MM.1S (cell line): ENCODE measurements at regions not wholly inside any gene's neighbourhood (a gene's known extent, or its start where the extent isn't known, plus 50 kb on each side); places are given as distances from the start of the nearest gene placed in this dataset.

Experiments used
- DNase-seq: peaks from one replicate; pipeline ENCODE4 v3.0.0-alpha.2; 2015
- H2AFZ ChIP-seq: fragments of 300-600 bp; sonication (generic); 2 replicates; pipeline ENCODE4 v1.6.0; 2016; ENCODE audit warnings: antibody characterized with exemption, low read length
- H3F3A ChIP-seq: fragments of 300-600 bp; sonication (generic); 2 replicates; pipeline ENCODE4 v1.6.1; 2016; ENCODE audit warnings: mild to moderate bottlenecking, antibody characterized with exemption, low read length, moderate library complexity, mixed read lengths; ENCODE audit not compliant: insufficient read depth
- H3K27ac ChIP-seq: fragments of 300-600 bp; sonication (generic); 2 replicates; pipeline ENCODE4 v1.5.1; 2016; ENCODE audit warnings: mild to moderate bottlenecking, low read length
- H3K27me3 ChIP-seq: fragments of 300-600 bp; sonication (generic); replicated peaks from 2 replicates; pipeline ENCODE4 v1.6.0; 2016; ENCODE audit warnings: low read length; ENCODE audit not compliant: insufficient read depth
- H3K36me3 ChIP-seq: fragments of 300-600 bp; sonication (generic); replicated peaks from 2 replicates; pipeline ENCODE4 v1.6.1; 2016; ENCODE audit warnings: mild to moderate bottlenecking, low read length, mixed read lengths; ENCODE audit not compliant: insufficient read depth
- H3K4me1 ChIP-seq: fragments of 300-600 bp; sonication (generic); 2 replicates; pipeline ENCODE4 v1.6.1; 2016; ENCODE audit warnings: low read length, mixed read lengths
- H3K4me2 ChIP-seq: fragments of 300-600 bp; sonication (generic); 2 replicates; pipeline ENCODE4 v1.6.0; 2016; ENCODE audit warnings: low read depth, low read length
- H3K4me3 ChIP-seq: fragments of 300-600 bp; sonication (generic); 2 replicates; pipeline ENCODE4 v1.5.1; 2016; ENCODE audit warnings: low read length, mixed read lengths
- H3K79me2 ChIP-seq: fragments of 300-600 bp; sonication (generic); 2 replicates; pipeline ENCODE4 v1.6.1; 2016; ENCODE audit warnings: mixed run types, low read length, mixed read lengths
- H3K9ac ChIP-seq: fragments of 300-600 bp; sonication (generic); 2 replicates; pipeline ENCODE4 v1.6.1; 2016; ENCODE audit warnings: low read length, mixed read lengths
- H3K9me2 ChIP-seq: fragments of 300-600 bp; sonication (generic); replicated peaks from 2 replicates; pipeline ENCODE4 v1.6.1; 2016; ENCODE audit warnings: mild to moderate bottlenecking, low read length, mixed read lengths; ENCODE audit not compliant: insufficient read depth
- H3K9me3 ChIP-seq: fragments of 300-600 bp; sonication (generic); replicated peaks from 2 replicates; pipeline ENCODE4 v1.6.1; 2016; ENCODE audit warnings: mild to moderate bottlenecking, low read length, mixed read lengths; ENCODE audit not compliant: insufficient read depth
- H4K20me1 ChIP-seq: fragments of 300-600 bp; sonication (generic); 2 replicates; pipeline ENCODE4 v1.6.1; 2016; ENCODE audit warnings: mild to moderate bottlenecking, low read length, moderate library complexity, mixed read lengths; ENCODE audit not compliant: insufficient read depth
- EZH2 ChIP-seq: fragments of 300-600 bp; sonication (generic); optimal IDR thresholded peaks from 2 replicates; pipeline ENCODE3; 2017; ENCODE audit warnings: low read depth, mild to moderate bottlenecking, antibody characterized with exemption, low read length, mixed read lengths
- EZH2phosphoT487 ChIP-seq: fragments of 300-600 bp; sonication (generic); IDR thresholded peaks from 2 replicates; pipeline ENCODE4 v1.6.1; 2018; ENCODE audit warnings: antibody characterized with exemption, low read length
- TF ChIP-seq, protein P1 (sequence below): fragments of 300-600 bp; sonication (generic); IDR thresholded peaks from 2 replicates; pipeline ENCODE4 v1.5.1; 2016; ENCODE audit warnings: antibody characterized with exemption, low read length, mixed read lengths

DNA sequence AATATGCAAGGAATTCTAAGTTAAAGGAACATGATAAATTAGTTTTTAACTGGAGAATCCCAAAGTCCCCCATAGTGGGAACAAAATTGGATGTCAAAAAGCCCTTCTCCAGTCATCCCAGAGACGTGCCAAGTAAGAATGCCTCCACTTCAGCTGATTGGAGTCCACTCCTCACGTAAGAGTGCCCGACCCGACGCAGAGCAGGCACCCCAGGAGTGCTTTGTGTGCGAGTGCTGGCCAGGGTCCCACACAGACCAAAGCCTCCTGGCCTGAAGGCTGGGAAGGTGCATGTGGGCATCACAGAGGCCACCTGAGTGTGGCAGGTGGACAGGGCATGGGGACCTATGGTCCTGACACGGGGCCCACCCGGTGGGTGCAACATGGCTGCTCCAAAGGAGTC lies 183.5 kb downstream of the GLI2 start:
- TF ChIP-seq EZH2phosphoT487 = no peak
- TF ChIP-seq, protein P1, sequence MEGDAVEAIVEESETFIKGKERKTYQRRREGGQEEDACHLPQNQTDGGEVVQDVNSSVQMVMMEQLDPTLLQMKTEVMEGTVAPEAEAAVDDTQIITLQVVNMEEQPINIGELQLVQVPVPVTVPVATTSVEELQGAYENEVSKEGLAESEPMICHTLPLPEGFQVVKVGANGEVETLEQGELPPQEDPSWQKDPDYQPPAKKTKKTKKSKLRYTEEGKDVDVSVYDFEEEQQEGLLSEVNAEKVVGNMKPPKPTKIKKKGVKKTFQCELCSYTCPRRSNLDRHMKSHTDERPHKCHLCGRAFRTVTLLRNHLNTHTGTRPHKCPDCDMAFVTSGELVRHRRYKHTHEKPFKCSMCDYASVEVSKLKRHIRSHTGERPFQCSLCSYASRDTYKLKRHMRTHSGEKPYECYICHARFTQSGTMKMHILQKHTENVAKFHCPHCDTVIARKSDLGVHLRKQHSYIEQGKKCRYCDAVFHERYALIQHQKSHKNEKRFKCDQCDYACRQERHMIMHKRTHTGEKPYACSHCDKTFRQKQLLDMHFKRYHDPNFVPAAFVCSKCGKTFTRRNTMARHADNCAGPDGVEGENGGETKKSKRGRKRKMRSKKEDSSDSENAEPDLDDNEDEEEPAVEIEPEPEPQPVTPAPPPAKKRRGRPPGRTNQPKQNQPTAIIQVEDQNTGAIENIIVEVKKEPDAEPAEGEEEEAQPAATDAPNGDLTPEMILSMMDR = no peak
- no peak for TF ChIP-seq EZH2
- H3K4me1 ChIP-seq = no peaks in the 10 kb centered on the region
- no peak overlapping the region for H3K27ac ChIP-seq
- H3F3A ChIP-seq = no peaks in the 10 kb centered on the region
- H3K9me2 ChIP-seq = no peaks in the 10 kb centered on the region
- H3K4me2 ChIP-seq = no peak overlapping the region
- no peak overlapping the region for H3K4me3 ChIP-seq
- no peak for DNase-seq
- H4K20me1 ChIP-seq = no peaks in the 10 kb centered on the region
- no peaks in the 10 kb centered on the region; the same call in 1 of the 2 replicates for H3K27me3 ChIP-seq
- no peak overlapping the region for H3K9ac ChIP-seq
- no peaks in the 10 kb centered on the region for H3K36me3 ChIP-seq
- no peaks in the 10 kb centered on the region for H3K9me3 ChIP-seq
- no peak overlapping the region for H2AFZ ChIP-seq
- no peaks in the 10 kb centered on the region for H3K79me2 ChIP-seq

GRCh38 chr2:120919771-120920453 lies 184.2 kb downstream of the GLI2 start:
- DNase-seq = no peak
- H3K4me1 ChIP-seq = no peaks in the 10 kb centered on the region
- H2AFZ ChIP-seq = no peak overlapping the region
- H3K27me3 ChIP-seq = no peaks in the 10 kb centered on the region; the same call in 1 of the 2 replicates
- H3K4me2 ChIP-seq = no peak overlapping the region
- no peak overlapping the region for H3K27ac ChIP-seq
- no peaks in the 10 kb centered on the region for H3K79me2 ChIP-seq
- no peak overlapping the region for H3K4me3 ChIP-seq
- H3K9me2 ChIP-seq = no peaks in the 10 kb centered on the region
- no peaks in the 10 kb centered on the region for H3F3A ChIP-seq
- H3K9me3 ChIP-seq = no peaks in the 10 kb centered on the region
- no peaks in the 10 kb centered on the region for H3K36me3 ChIP-seq
- TF ChIP-seq, protein P1 = no peak
- TF ChIP-seq EZH2 (no peak), EZH2phosphoT487 (no peak)
- H3K9ac ChIP-seq = no peak overlapping the region
- no peaks in the 10 kb centered on the region for H4K20me1 ChIP-seq

GRCh38 chr2:120920454-120921148 lies 184.9 kb downstream of the GLI2 start:
- Histone ChIP-seq H3K4me3 (no peak overlapping the region), H3K9me2 (no peaks in the 10 kb centered on the region), H3K9ac (no peak overlapping the region), H3F3A (no peaks in the 10 kb centered on the region), H4K20me1 (no peaks in the 10 kb centered on the region), H3K9me3 (no peaks in the 10 kb centered on the region), H3K4me2 (no peak overlapping the region), H3K27ac (no peak overlapping the region), H3K79me2 (no peaks in the 10 kb centered on the region), H3K4me1 (no peaks in the 10 kb centered on the region), H2AFZ (no peak overlapping the region), H3K36me3 (no peaks in the 10 kb centered on the region), H3K27me3 (no peaks in the 10 kb centered on the region; the same call in 1 of the 2 replicates)
- DNase-seq = no peak
- TF ChIP-seq EZH2phosphoT487 (no peak), EZH2 (no peak)
- TF ChIP-seq, protein P1 = no peak
